ENCODE measurements at regions not wholly inside any gene's neighbourhood (a gene's known extent, or its start where the extent isn't known, plus 50 kb on each side); places are given as distances from the start of the nearest gene placed in this dataset.

DNA sequence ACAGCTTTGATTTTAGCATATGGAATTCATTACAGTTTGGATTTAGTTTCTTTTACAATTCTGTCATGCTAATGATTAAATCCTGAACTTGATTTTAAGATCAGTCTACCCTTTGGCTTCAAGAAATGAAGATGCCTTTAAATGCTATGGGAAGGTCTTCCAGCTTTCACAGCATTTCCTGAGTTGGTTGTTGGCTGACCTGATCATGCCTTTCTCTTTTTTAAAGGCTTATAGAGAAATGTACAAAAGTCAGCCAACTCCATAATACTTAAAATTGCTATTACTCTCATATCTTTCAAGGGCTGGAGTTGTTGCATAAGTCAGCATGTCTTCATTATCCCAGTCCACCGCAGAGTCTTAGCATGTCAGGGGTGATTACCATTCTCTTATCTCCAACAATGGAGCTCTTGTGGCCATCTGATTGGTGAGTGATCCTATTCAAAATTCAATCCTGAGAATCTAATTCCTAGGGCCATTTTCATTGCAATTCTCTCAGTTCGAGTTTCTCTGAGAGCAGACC, 123.8 kb downstream of the GMNC start:
- TF ChIP-seq POLR2A (IDR thresholded peaks at IDR 0.05) = no peak
- TF ChIP-seq, protein P1, sequence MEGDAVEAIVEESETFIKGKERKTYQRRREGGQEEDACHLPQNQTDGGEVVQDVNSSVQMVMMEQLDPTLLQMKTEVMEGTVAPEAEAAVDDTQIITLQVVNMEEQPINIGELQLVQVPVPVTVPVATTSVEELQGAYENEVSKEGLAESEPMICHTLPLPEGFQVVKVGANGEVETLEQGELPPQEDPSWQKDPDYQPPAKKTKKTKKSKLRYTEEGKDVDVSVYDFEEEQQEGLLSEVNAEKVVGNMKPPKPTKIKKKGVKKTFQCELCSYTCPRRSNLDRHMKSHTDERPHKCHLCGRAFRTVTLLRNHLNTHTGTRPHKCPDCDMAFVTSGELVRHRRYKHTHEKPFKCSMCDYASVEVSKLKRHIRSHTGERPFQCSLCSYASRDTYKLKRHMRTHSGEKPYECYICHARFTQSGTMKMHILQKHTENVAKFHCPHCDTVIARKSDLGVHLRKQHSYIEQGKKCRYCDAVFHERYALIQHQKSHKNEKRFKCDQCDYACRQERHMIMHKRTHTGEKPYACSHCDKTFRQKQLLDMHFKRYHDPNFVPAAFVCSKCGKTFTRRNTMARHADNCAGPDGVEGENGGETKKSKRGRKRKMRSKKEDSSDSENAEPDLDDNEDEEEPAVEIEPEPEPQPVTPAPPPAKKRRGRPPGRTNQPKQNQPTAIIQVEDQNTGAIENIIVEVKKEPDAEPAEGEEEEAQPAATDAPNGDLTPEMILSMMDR (IDR thresholded peaks at IDR 0.05) = no peak
